ENCODE measurements at regions not wholly inside any gene's neighbourhood (a gene's known extent, or its start where the extent isn't known, plus 50 kb on each side); places are given as distances from the start of the nearest gene placed in this dataset.
"Not testable (repeated sequence)": the region's sequence is repeated elsewhere in the genome, so short reads cannot be mapped to it uniquely, and the experiment has no call there.

DNA sequence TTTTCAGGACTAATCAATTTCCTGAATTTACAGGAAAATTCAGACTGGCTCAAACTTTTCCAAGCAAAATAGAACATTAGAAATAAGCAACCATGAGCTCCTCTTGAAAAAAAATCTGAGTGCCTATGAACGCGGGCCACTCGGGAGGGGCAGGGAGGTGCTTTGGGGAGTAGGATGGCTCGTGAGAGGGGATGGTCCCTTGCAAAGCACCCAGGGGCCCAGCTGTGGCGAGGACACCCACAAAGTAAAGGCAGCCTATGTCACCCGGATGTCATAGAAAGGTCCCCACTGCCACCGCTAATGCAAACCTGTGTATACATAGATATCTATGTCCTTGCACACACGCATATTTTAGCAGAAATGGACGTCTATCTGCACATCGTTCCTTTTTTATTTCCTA is 309.9 kb downstream of the ADGRD1 start:
- POLR2A ChIA-PET = no interaction called here
- Histone ChIP-seq H3K27me3 (replicated peaks in 2 of 5; ENCODE audit: control insufficient read depth in 4 of 5, insufficient read depth in 5 of 5, low read length in 4 of 5) (no peaks in the 10 kb centered on the region), H3K9me3 (ENCODE audit: control extremely low read depth in 1 of 5, control insufficient read depth in 4 of 5, insufficient read depth in 2 of 5, low read depth in 1 of 5, low read length in 4 of 5) (no peaks in the 10 kb centered on the region), H3K36me3 (ENCODE audit: control insufficient read depth in 4 of 4, insufficient read depth in 4 of 4, low read length in 3 of 4) (no peaks in the 10 kb centered on the region), H3K4me3 (ENCODE audit: control insufficient read depth in 1 of 7, extremely low read depth in 1 of 7, insufficient read depth in 4 of 7, low read depth in 2 of 7, low read length in 6 of 7) (no peak overlapping the region), H3K4me1 (ENCODE audit: control extremely low read depth in 1 of 4, control insufficient read depth in 4 of 4, insufficient read depth in 4 of 4, low read length in 3 of 4) (no peaks in the 10 kb centered on the region), H3K27ac (ENCODE audit: insufficient read depth in 1 of 2, low read depth in 1 of 2, low read length in 2 of 2, poor library complexity in 1 of 2, severe bottlenecking in 2 of 2) (no peak overlapping the region)
- CTCF ChIA-PET = no interaction called here
- DNase-seq = no peak
- 83% methylated on average over 6 of the region's 10 CpGs for WGBS (ENCODE audit: insufficient coverage)

DNA sequence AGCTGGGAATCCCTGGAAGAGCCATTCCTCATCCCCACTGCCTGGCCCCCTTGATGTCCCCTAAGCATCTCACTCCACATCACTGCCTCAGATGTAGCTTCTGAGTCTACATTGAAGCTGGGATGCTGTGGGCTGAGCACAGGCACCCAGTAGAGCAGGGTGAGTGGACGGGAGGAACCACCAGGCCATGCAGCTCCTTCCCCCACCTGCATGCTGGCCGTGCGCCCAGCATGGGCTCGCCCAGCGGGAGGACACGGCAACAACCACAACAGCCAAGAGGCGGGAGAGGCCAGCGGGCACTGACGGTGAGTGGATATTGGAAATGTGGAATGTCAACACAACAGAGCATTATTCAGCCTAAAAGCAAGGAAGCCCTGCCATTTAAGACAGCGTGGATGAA is 310.9 kb downstream of the ADGRD1 start:
- Histone ChIP-seq H3K4me1 (ENCODE audit: control extremely low read depth in 1 of 4, control insufficient read depth in 4 of 4, insufficient read depth in 4 of 4, low read length in 3 of 4) (no peaks in the 10 kb centered on the region), H3K27ac (ENCODE audit: insufficient read depth in 1 of 2, low read depth in 1 of 2, low read length in 2 of 2, poor library complexity in 1 of 2, severe bottlenecking in 2 of 2) (no peak overlapping the region), H3K4me3 (ENCODE audit: control insufficient read depth in 1 of 7, extremely low read depth in 1 of 7, insufficient read depth in 4 of 7, low read depth in 2 of 7, low read length in 6 of 7) (no peak overlapping the region), H3K27me3 (replicated peaks in 2 of 5; ENCODE audit: control insufficient read depth in 4 of 5, insufficient read depth in 5 of 5, low read length in 4 of 5) (no peaks in the 10 kb centered on the region), H3K36me3 (ENCODE audit: control insufficient read depth in 4 of 4, insufficient read depth in 4 of 4, low read length in 3 of 4) (no peaks in the 10 kb centered on the region), H3K9me3 (ENCODE audit: control extremely low read depth in 1 of 5, control insufficient read depth in 4 of 5, insufficient read depth in 2 of 5, low read depth in 1 of 5, low read length in 4 of 5) (no peaks in the 10 kb centered on the region)
- WGBS (ENCODE audit: insufficient coverage) = 100% methylated on average over 5 of the region's 10 CpGs
- ChIA-PET POLR2A (interaction anchor here (0.6 kb wide), 1 partner anchor 15 kb away, joined by 4 read pairs; no protein-coding TSS in a partner anchor), CTCF (interaction anchor here (1.3 kb wide), 1 partner anchor 12 kb away, joined by 3 read pairs; no protein-coding TSS in a partner anchor)
- no peak for DNase-seq

DNA sequence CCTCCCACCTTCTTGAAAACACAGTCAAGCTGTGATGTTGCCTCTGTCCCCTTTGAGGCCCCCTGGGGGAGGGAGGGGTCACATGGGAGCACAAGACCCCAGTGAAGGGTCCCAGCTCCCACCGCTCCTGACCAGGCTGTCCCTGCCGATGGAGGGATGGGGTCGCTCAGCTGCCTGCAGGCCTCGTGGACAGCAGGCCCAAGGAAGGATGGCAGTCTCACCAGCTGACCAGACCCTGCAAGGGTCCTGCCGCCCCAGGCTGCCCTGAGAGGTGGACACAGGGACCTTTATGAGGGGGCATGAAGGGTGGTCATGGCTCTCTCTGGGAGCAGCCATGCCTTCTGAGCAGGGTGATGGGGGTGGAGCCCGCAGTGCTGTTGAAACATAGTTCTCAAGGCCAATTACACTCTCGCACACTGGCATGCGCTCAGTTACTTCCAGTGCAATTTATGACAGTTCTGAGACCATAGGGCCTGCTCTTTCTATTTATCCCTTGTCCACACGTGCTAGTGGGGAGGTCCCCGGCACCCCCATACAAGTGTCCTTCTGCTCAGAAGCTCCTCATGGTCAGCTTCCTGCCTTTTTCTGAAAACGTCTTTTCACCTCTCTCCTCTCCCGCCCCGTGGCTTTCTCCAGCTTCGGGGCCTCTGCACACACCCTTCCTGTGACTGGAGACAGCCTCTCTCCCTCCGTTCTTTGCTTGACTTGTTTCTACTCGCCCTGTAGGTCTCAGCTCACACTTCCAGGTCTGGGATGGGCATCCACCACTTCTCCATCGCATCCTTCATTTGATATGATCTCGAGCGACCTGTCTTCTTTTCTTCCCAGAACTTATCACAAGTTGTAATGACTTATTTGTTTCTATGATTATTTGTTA is 313.1 kb downstream of the ADGRD1 start:
- 64% methylated on average over 15 of the region's 19 CpGs for WGBS (ENCODE audit: insufficient coverage)

DNA sequence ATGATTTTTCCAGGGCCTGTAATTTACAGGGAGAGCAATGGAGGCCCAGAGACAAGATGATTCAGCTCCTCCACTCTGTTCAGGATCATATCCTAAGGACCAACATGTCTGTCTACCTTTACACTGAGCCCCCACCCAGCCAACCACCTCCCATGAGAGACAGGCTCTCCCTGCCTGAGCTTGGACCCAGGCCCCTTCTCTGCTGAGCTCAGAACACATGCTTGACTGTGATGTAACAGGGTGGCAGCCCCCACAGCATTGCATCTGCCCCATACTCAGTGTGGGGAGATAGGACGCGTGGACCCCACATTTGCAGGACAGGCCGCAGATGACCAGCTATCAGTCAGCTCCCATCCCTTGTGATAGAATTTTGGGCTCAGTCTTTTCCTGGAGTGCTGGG is 313.9 kb downstream of the ADGRD1 start:
- 100% methylated on average over 3 of the region's 3 CpGs for WGBS (ENCODE audit: insufficient coverage)
- Histone ChIP-seq H3K4me3 (ENCODE audit: control insufficient read depth in 1 of 7, extremely low read depth in 1 of 7, insufficient read depth in 4 of 7, low read depth in 2 of 7, low read length in 6 of 7) (no peak overlapping the region), H3K27ac (ENCODE audit: insufficient read depth in 1 of 2, low read depth in 1 of 2, low read length in 2 of 2, poor library complexity in 1 of 2, severe bottlenecking in 2 of 2) (no peak overlapping the region), H3K36me3 (ENCODE audit: control insufficient read depth in 4 of 4, insufficient read depth in 4 of 4, low read length in 3 of 4) (no peaks in the 10 kb centered on the region), H3K9me3 (ENCODE audit: control extremely low read depth in 1 of 5, control insufficient read depth in 4 of 5, insufficient read depth in 2 of 5, low read depth in 1 of 5, low read length in 4 of 5) (no peaks in the 10 kb centered on the region), H3K4me1 (ENCODE audit: control extremely low read depth in 1 of 4, control insufficient read depth in 4 of 4, insufficient read depth in 4 of 4, low read length in 3 of 4) (no peaks in the 10 kb centered on the region), H3K27me3 (replicated peaks in 2 of 5; ENCODE audit: control insufficient read depth in 4 of 5, insufficient read depth in 5 of 5, low read length in 4 of 5) (no peaks in the 10 kb centered on the region)
- no peak for DNase-seq
- ChIA-PET CTCF (interaction anchor here (1.4 to 1.6 kb wide), 2 partner anchors 125 to 163 kb away, joined by 3 to 4 read pairs; no protein-coding TSS in a partner anchor), POLR2A (no interaction called here)

More for the DNA sequence above, 313.1 kb downstream of the ADGRD1 start:
- POLR2A ChIA-PET = no interaction called here
- CTCF ChIA-PET = interaction anchor here (0.9 to 1.6 kb wide), 4 partner anchors 12 to 163 kb away, joined by 3 to 6 read pairs (median 4); no protein-coding TSS in a partner anchor
- no peaks in the 10 kb centered on the region for H3K27me3 ChIP-seq (replicated peaks in 2 of 5; ENCODE audit: control insufficient read depth in 4 of 5, insufficient read depth in 5 of 5, low read length in 4 of 5)
- no peak overlapping the region for H3K4me3 ChIP-seq (ENCODE audit: control insufficient read depth in 1 of 7, extremely low read depth in 1 of 7, insufficient read depth in 4 of 7, low read depth in 2 of 7, low read length in 6 of 7)
- H3K27ac ChIP-seq (ENCODE audit: insufficient read depth in 1 of 2, low read depth in 1 of 2, low read length in 2 of 2, poor library complexity in 1 of 2, severe bottlenecking in 2 of 2) = no peak overlapping the region
- H3K4me1 ChIP-seq (ENCODE audit: control extremely low read depth in 1 of 4, control insufficient read depth in 4 of 4, insufficient read depth in 4 of 4, low read length in 3 of 4) = no peaks in the 10 kb centered on the region
- H3K36me3 ChIP-seq (ENCODE audit: control insufficient read depth in 4 of 4, insufficient read depth in 4 of 4, low read length in 3 of 4) = no peaks in the 10 kb centered on the region
- DNase-seq = no peak
- H3K9me3 ChIP-seq (ENCODE audit: control extremely low read depth in 1 of 5, control insufficient read depth in 4 of 5, insufficient read depth in 2 of 5, low read depth in 1 of 5, low read length in 4 of 5) = no peaks in the 10 kb centered on the region

DNA sequence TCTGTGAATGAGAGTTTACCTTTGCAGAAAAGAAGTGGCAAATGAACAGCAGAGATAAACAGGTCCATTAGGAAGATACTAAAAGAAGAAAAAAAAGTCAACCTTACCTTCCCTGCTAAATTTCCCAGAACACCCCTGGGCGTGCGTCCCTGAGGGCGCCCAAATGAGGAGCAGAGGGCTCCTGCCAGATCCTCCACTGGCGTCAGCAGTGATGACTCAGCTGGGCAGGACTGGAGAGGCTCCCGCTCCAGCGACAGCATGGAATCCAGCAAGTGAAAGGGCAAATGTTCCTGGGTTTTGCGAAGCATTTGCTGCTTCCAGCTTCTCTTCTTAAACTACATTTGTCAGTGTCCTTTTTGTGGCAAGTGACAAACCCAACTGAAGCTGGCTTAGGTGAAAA is 314.4 kb downstream of the ADGRD1 start:
- DNase-seq; H3K4me1 ChIP-seq (ENCODE audit: control extremely low read depth in 1 of 4, control insufficient read depth in 4 of 4, insufficient read depth in 4 of 4, low read length in 3 of 4); H3K36me3 ChIP-seq (ENCODE audit: control insufficient read depth in 4 of 4, insufficient read depth in 4 of 4, low read length in 3 of 4); H3K9me3 ChIP-seq (ENCODE audit: control extremely low read depth in 1 of 5, control insufficient read depth in 4 of 5, insufficient read depth in 2 of 5, low read depth in 1 of 5, low read length in 4 of 5); POLR2A ChIA-PET; H3K27me3 ChIP-seq (replicated peaks in 2 of 5; ENCODE audit: control insufficient read depth in 4 of 5, insufficient read depth in 5 of 5, low read length in 4 of 5); H3K27ac ChIP-seq (ENCODE audit: insufficient read depth in 1 of 2, low read depth in 1 of 2, low read length in 2 of 2, poor library complexity in 1 of 2, severe bottlenecking in 2 of 2); H3K4me3 ChIP-seq (ENCODE audit: control insufficient read depth in 1 of 7, extremely low read depth in 1 of 7, insufficient read depth in 4 of 7, low read depth in 2 of 7, low read length in 6 of 7); CTCF ChIA-PET: not testable (repeated sequence)
- WGBS (ENCODE audit: insufficient coverage) = 93% methylated on average over 6 of the region's 7 CpGs

DNA sequence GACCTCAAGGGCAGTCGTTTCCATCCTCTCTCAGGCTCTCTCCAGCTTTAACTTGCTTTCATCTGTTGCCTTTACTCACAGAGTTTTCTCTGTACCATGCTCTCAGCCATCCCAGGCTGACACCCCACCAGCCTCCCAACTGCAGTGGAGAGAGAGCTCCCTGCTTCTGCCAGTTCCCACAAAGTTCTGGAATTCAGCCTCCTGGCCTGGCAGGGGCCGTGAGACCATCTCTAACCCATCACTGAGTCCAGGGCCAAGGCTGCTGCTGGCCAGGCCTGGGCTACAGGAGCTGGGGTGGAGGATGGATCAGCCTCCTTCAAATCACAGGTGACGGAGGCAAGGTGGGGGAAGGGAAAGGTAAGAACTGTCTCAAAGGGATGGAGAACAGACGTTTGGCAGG is 314.9 kb downstream of the ADGRD1 start:
- H3K27ac ChIP-seq (ENCODE audit: insufficient read depth in 1 of 2, low read depth in 1 of 2, low read length in 2 of 2, poor library complexity in 1 of 2, severe bottlenecking in 2 of 2); H3K4me1 ChIP-seq (ENCODE audit: control extremely low read depth in 1 of 4, control insufficient read depth in 4 of 4, insufficient read depth in 4 of 4, low read length in 3 of 4); H3K27me3 ChIP-seq (replicated peaks in 2 of 5; ENCODE audit: control insufficient read depth in 4 of 5, insufficient read depth in 5 of 5, low read length in 4 of 5); CTCF ChIA-PET; H3K4me3 ChIP-seq (ENCODE audit: control insufficient read depth in 1 of 7, extremely low read depth in 1 of 7, insufficient read depth in 4 of 7, low read depth in 2 of 7, low read length in 6 of 7); DNase-seq; H3K9me3 ChIP-seq (ENCODE audit: control extremely low read depth in 1 of 5, control insufficient read depth in 4 of 5, insufficient read depth in 2 of 5, low read depth in 1 of 5, low read length in 4 of 5); POLR2A ChIA-PET; H3K36me3 ChIP-seq (ENCODE audit: control insufficient read depth in 4 of 4, insufficient read depth in 4 of 4, low read length in 3 of 4): not testable (repeated sequence)
- WGBS (ENCODE audit: insufficient coverage) = 75% methylated on average over 2 of the region's 4 CpGs

DNA sequence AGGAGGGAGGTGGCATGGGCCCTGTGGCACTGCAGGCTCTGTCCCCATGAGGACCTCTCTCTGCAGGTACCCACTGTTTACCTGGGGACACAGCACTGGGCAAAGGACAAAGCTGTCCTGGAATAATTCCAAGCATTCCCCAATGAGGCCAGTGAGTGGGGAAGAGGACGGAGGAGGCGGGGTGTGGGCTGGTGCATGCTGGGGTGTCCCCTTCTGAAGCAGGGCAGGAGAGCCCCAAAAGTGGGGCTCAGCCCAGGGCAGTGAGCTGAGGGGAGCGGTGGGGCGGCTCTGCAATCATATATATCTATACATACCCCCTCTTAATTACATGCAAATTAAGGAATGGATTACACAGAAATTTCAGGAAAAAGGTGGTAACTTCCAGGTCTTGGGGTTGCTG is 315.8 kb downstream of the ADGRD1 start:
- WGBS (ENCODE audit: insufficient coverage) = no CpG with 5 or more reads among the region's 4 CpGs
- CTCF ChIA-PET = no interaction called here
- H3K36me3 ChIP-seq (ENCODE audit: control insufficient read depth in 4 of 4, insufficient read depth in 4 of 4, low read length in 3 of 4) = no peaks in the 10 kb centered on the region
- no peaks in the 10 kb centered on the region for H3K4me1 ChIP-seq (ENCODE audit: control extremely low read depth in 1 of 4, control insufficient read depth in 4 of 4, insufficient read depth in 4 of 4, low read length in 3 of 4)
- DNase-seq = no peak
- no peaks in the 10 kb centered on the region for H3K9me3 ChIP-seq (ENCODE audit: control extremely low read depth in 1 of 5, control insufficient read depth in 4 of 5, insufficient read depth in 2 of 5, low read depth in 1 of 5, low read length in 4 of 5)
- H3K27ac ChIP-seq (ENCODE audit: insufficient read depth in 1 of 2, low read depth in 1 of 2, low read length in 2 of 2, poor library complexity in 1 of 2, severe bottlenecking in 2 of 2) = no peak overlapping the region
- H3K4me3 ChIP-seq (ENCODE audit: control insufficient read depth in 1 of 7, extremely low read depth in 1 of 7, insufficient read depth in 4 of 7, low read depth in 2 of 7, low read length in 6 of 7) = no peak overlapping the region
- peaks cover 0 to under 1% (median 0%) of the 10 kb centered on the region in 5 experiments for H3K27me3 ChIP-seq (replicated peaks in 2 of 5; ENCODE audit: control insufficient read depth in 4 of 5, insufficient read depth in 5 of 5, low read length in 4 of 5)
- POLR2A ChIA-PET = no interaction called here
